ENCODE measurements at regions not wholly inside any gene's neighbourhood (a gene's known extent, or its start where the extent isn't known, plus 50 kb on each side); places are given as distances from the start of the nearest gene placed in this dataset.

DNA sequence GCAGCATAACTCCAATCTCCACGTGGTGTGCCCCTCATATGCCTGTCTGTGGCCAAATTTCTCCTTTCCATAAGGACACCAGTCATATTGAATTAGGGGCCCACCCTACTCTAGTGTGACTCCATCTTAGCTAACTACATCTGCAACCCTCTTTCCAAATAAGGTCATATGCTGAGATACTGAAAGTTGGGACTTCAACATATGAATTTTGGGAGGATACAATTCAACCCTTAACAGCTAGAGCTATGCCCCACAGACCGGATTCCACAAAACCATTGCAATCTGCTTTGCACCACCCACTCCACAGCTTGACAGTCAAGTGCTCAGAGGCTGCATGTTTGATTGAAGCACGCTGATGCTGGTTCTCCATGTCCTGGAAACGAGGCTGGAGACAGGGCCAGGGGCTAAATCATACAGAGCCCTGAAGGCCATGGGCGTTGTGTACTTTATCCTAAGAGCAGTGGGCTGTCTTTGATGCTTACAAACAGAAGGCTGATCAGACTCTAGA lies 122.8 kb downstream of the MTX3 start:
- no peak for DNase-seq

DNA sequence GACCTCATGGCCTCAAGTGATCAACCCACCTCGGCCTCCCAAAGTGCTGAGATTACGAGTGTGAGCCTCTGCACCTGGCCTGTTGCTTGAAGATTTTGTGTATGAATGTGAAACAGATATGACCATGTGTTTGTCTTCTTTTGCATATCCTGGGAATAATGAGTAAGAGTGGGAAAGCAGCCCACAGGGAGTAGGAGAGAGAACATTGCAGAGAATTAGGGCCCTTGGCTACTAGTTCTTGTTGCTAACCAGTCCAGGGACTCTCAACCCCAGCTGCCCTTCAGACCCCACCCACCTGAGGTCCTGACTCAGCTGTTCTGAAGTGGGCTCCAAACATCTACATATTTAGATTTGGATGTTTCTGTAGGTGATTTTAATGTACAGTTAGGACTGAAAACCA lies 125.5 kb downstream of the MTX3 start:
- DNase-seq: no peak

DNA sequence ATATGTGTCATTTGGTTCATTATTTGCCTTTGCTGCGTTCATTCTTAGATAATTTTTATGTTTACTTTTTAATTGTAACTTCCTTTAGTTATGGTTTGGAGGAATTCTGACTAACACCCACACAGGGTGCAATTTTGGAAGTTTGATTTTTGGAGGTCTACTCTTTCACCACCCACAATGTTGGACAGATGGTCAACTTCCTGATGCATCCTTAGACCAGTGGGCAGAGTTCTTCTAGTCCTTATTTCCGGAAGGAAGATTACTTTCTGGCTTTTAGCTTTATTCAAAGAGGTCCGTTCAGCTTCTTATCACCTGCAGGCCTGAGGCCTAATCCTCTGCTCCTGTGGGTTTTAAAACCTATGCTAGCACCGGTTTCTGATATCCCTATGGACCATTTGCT lies 126.7 kb downstream of the MTX3 start:
- no peak for DNase-seq

DNA sequence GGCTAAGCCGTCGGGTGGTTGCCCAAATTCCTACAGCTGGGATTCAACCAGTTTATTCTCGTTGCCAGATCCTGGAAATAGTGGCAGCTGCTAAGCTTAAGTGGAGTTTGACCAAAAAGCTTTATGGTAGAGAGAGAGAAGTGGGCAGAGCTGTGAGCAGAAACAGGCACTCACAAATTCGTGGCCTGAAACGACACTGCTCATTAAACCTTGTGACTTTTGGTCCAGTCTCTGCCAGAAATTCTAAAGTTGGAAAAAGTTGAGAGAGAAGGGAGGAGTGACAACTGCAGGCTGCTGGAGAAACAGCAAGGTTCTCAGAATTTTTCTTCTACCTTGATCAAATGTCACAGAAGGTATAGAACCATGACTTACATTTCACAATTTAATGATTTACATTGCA lies 131.5 kb downstream of the MTX3 start:
- no peak for DNase-seq

DNA sequence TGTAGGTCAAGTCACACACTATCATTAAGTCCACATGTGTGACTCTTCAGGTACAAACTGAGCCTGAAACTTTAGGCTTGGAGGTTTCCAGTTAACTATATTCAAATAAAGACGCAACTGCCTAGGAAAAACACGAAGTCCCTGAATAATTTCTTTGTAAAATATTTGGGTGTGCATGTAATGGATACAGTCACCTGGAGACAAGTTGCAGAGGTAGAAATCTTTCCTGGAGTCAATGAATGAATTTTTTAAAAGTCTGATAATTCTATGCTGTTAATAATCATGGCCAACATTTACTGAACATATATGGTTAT lies 132.7 kb downstream of the MTX3 start:
- no peak for DNase-seq

DNA sequence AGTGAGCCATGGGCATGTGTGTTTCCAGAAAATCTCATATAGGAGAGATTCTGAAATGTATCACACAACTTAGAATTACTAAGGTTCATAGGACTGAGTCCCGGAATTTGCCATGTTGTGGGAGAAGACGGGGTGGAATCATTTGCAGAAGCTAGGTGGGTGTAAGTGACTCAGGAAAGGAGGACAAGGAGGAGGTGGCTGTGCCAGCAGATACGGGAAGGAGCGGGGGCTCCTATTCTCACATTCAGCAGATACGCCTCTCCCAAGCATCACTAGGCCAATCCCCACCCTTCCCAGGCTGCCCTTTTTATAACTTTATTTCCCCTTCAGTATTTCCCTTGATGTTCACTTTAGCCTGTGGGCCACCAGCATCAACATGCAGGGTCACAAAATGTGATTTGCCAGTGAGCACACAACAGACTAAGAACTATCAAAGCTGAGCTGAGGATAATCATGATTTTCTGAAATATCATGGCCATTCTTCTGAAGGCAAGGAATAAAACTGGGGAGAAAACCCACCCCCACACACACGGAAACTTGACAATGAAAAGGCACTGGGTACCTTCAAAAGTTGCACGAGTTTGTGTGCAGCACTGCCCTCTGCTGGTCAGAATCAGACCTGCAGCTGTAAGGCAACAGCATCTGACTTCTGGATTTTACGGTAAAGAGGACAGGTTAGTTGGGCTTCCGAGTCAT lies 133.2 kb downstream of the MTX3 start:
- DNase-seq: peak; percentile 5

DNA sequence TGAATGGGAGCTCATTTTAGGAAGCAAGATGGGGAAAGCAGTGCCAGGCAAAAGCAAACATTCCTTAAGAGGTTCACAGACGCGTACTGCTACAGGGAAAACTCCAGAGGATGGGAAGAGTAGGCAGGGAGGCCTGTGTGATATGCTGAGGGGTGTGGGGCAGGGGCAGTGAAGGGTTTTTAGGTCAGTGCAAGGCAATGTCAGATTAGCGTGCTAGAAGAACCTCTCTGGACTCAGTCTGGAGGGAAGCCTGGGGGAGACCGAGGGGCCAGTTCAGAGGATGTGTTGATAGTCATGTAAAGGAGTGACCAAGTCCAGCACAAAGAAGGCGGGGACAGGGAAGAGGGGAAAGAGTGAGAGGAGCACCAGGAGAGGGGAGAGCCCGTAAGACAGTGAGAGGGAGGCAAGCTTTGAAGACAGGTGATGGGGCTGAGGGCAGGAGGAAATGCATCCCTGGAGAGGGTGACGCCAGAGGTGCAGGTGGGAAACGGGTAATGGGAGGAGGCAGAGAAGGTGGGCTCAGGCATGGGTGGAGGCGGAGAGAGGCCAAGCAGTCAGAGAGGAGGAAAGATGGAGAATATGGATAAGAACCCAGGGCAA lies 134.5 kb downstream of the MTX3 start:
- no peak for DNase-seq

DNA sequence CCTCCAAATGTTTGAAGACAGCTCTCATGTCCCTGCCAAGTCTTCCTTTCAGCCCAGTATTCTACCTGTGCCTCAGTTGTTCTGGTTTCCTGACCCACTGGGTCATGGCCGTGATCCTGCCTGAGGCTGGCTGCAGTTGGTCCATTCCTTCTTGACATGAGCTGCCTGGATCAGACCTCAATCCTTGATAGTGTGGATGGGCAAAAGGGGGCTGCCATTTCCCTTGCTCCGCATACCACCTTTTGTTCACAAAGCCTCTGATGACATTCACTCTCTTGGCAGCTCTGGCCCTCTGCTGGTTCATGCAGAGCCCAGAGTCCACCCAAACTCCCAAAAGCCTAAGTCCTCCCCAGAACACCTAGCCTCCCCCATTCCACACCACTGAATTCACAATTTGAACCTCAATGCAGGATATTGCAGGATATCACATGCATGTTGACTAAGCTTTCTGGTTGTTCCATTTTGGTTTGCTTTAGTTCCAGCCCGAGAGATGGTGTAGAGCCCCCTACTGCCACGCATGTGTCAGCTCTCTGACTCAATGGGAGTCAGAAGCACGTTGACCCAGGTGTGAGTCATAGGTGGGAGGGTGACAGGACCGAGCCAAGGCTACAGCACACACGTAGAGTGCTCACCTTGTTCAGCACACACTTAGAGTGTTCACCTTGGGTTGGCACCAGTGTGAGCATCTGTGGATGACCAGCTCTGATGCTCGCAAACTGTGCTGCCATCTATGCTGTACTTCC lies 137.2 kb downstream of the MTX3 start:
- no peak for DNase-seq

DNA sequence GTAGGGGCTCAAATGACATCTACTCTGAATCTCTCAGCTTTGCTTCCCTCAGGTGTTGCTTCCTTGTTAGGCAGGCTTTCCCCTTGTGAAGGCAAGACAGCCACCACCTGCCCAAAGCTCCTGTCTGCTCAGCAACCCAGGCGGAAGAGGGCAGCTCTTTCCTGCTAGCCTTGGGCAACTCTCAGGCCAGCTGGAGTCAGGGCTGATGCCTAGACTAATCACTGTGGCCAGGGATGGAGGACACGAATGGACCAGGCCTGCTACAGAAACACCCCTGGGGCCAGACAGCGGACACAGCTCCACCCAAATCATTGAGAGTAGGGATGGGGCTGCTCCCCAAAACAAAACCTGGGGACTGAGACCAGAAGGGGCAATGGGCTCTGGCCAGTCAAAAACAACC lies 138.0 kb downstream of the MTX3 start:
- no peak for DNase-seq

DNA sequence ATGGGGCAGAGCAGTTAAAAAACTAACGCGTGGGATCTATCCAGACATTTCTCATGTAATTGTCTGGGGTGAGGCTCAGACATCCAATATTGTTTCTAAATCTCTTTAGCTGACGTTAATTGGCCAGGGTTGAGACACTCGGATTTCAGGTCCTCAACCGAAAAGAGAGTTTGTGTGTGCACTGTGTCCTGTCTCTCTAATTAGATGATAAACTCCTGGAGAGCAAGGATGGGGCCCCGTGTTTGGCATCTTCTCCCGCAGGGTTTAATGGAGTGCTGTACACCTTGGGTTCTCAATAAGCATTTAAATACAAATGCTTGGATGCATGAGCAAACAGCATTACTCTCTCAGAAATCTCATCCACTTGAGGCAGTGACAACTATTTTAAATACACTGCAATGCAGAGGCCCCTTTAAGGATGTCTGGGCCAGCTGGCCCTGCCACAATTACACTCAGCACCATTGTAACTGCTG lies 139.6 kb downstream of the MTX3 start:
- no peak for DNase-seq

DNA sequence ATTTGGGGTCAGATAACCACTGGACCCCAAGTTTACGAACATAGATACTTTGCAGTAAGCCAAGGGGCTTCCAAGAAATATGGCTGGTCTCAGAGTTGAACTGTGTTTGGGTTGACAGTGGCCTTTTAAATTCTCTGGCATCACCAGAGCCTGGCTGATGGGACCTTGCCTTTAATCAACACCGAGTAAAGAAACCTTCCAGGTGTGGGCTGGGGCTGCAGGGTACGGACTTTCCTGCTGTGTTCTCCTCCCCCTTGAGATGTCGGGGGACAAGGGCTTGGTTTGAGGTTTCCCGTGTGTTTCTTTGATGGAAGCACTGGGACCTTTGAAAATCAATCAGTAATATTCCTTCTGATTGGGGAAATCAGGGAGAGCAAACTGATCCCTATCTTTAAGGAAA lies 140.1 kb downstream of the MTX3 start:
- DNase-seq: no peak

DNA sequence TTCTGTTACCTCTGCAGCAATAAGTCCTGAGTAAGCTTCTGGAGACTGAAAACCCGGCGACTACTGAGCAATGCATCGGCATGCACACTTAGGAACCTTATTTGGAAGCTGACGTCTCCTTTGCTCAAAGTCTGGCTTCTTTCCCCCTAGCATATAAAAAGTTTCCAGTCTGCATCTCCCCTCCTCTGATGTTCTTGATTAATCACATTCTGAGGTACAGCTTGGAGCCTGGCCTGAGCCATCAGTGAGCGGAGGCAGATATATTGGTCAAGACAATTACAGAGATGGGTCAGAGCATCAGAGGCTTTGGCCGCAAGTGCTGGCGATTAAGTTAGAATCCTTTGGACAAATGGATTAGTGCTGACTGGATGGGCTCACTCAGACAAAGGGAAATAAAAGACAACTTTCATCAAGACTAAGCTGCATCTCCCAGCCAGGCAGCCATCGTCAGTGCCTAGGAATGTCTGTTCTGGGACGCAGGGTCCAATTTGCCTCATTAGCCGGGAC lies 140.7 kb downstream of the MTX3 start:
- no peak for DNase-seq

DNA sequence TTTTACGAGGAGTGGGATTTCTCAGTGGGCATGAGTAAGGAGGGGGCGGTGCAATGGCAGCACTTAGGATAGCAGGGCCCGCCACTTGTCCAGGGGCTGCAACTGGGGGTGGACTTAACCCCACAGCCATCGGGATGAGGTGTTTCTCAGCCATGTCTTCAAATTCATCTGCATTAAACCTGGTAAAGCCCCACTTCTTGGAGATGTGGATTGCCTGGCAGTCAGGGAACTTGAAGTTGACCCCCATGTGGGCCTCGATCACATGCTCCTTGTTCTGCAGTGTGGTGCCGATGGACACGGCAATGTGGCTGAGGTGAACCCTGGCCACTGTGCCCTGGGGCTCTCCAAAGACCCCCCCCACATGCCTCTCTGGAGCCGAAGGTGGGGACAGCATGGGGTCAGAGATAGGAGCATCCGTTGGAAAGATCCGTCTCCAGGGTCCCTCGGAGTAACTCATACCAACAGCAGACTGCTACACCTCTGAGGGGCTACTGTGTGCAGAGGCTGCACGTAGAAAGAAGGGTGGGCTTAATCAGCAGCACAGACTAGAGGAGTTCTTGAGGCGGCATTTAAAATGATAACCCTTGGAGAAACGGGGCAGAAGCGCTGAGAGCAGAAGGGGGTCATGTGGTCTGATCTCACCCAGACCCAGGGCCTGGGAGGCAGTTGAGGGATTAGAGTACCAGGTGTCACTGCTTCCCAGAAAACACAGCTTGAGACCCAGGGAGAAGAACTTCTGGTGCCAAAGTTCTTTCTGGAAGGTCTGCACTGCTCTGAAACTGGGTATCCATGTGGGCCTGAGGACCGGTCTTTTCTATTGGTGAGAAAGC lies 141.4 kb downstream of the MTX3 start:
- no peak for DNase-seq
